ENCODE measurements at regions not wholly inside any gene's neighbourhood (a gene's known extent, or its start where the extent isn't known, plus 50 kb on each side); places are given as distances from the start of the nearest gene placed in this dataset.

DNA sequence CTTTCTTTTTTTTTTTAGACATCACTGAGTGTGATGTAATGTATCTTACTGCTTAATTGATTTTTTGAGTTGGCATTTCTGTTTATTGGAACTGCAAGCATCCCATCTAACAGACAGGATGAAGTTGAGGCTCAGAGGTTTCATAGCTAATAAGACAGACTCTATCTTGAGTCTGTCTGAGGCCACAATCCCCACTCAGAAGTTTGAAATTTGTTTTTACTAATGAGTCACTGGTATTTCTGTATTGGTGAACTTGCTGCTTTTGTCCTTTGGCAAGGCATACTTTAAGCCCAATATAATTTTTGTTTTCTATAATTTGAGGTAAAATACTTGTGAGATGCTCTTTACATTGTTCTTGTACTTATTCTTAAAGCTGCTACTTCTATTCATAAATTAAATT lies 491.2 kb downstream of the PSAT1 start:
- no peak for TF ChIP-seq POLR2A (IDR thresholded peaks at IDR 0.05)
- TF ChIP-seq, protein P1, sequence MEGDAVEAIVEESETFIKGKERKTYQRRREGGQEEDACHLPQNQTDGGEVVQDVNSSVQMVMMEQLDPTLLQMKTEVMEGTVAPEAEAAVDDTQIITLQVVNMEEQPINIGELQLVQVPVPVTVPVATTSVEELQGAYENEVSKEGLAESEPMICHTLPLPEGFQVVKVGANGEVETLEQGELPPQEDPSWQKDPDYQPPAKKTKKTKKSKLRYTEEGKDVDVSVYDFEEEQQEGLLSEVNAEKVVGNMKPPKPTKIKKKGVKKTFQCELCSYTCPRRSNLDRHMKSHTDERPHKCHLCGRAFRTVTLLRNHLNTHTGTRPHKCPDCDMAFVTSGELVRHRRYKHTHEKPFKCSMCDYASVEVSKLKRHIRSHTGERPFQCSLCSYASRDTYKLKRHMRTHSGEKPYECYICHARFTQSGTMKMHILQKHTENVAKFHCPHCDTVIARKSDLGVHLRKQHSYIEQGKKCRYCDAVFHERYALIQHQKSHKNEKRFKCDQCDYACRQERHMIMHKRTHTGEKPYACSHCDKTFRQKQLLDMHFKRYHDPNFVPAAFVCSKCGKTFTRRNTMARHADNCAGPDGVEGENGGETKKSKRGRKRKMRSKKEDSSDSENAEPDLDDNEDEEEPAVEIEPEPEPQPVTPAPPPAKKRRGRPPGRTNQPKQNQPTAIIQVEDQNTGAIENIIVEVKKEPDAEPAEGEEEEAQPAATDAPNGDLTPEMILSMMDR (IDR thresholded peaks at IDR 0.05), result no peak

All from breast epithelium (tissue), 3 donors.